ENCODE measurements at regions not wholly inside any gene's neighbourhood (a gene's known extent, or its start where the extent isn't known, plus 50 kb on each side); places are given as distances from the start of the nearest gene placed in this dataset.

GRCh38 chr10:90326498-90327267 is 531.2 kb downstream of the HTR7 start:
- no peak for DNase-seq (ENCODE audit: low spot score)

DNA sequence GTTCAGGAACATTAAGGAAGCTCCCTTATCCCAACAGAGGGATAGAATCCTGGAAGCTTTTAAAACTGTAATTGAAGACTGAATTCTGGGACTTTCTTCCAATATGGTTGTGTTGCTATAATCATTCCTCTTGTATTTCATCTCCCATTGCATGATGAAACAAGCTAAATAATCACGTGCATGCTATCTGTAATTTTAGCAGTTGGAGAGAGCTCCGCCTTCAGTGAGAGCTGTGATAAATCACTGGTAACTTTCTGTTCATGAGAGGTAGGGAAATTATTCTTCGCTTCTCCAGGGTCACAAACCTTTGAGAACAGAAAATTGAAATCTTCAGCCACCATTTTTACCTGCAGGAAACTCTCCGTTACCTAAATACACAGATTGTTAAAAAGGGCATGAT is 530.2 kb downstream of the HTR7 start:
- no peak for DNase-seq (ENCODE audit: low spot score)

DNA sequence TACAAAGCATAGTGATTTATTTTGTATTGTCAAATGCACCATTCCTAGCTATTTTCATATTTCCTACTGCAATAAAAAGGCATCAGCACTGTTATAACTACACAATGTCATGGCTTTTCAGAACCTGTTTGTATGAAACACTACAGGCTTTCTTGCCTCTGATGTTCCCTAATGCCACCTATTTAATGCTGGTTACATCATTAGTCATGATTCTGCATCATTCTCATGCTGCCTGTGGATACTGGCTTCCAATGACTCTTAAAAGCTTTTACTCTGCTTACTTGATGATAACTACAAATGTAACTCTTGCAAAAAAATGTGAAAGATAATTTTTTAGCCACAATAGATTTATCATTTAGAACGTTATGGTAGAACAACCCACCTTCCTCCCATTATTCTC is 529.4 kb downstream of the HTR7 start:
- no peak for DNase-seq (ENCODE audit: low spot score)

- DNase-seq (ENCODE audit: low spot score), result no peak
These were observed 528.9 kb downstream of the HTR7 start for GRCh38 chr10:90328896-90329295.

DNA sequence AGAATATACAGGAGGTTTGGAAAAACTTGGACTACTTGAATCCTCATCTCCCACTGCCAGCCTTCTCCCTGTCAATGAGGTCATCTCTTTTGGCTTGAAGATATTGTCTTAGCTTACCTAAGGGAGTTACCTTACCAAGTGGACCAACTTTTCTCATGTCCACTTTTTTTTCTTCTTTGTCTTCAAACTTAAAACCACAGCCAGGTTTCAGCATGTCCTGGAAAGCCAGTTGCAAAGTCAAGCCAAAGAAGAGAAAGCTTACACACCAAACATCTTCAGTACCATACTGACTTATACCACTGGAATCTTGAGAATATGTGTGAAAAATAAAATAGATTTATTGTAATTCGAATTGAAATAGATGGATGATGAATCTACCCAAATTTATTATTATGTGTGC is 520.5 kb downstream of the HTR7 start:
- no peak for DNase-seq (ENCODE audit: low spot score)

DNA sequence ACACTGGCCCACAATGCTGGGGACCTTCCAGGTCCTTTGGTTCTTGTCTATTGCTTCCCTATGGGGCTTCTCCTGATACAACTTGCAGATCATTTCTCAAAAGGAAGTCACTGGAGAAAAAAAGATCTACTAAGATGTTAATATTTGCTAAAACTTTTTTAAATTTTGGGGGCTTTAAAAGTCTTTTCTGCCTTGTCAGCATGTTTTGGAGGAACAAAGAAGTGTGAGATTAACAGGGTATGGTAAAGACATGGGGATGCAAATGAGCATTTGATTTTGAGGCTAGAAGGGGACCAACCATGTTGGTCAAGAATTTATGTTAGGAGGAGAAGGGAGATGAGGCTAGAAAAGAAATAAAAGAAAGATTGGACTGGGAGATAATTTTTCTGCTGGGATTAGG is 515.4 kb downstream of the HTR7 start:
- no peak for DNase-seq (ENCODE audit: low spot score)

- no peak for DNase-seq (ENCODE audit: low spot score)
These were observed 513.6 kb downstream of the HTR7 start for GRCh38 chr10:90344226-90344625.

GRCh38 chr10:90347239-90347638 is 510.6 kb downstream of the HTR7 start:
- DNase-seq (ENCODE audit: low spot score), result no peak

DNA sequence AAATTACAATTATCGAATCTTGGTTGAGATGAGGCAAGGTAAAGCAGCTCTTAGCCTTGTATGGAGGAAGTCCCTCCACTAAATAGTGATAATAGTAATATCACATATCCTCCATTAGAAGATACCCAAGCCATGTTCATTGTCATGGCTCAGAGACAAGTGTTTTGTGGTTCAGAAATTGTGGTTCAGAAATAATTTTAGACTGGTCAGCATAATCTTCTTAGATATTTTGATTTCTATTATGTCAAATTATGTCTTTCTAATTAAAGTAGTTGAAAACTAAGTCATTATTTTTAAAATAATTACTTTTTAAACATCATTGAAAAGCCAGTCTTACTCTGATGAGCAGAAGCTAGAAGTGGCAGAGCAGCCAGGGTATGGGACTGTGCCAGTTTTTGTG is 507.7 kb downstream of the HTR7 start:
- no peak for DNase-seq (ENCODE audit: low spot score)

GRCh38 chr10:90352288-90352687 is 505.6 kb downstream of the HTR7 start:
- DNase-seq (ENCODE audit: low spot score), result no peak

DNA sequence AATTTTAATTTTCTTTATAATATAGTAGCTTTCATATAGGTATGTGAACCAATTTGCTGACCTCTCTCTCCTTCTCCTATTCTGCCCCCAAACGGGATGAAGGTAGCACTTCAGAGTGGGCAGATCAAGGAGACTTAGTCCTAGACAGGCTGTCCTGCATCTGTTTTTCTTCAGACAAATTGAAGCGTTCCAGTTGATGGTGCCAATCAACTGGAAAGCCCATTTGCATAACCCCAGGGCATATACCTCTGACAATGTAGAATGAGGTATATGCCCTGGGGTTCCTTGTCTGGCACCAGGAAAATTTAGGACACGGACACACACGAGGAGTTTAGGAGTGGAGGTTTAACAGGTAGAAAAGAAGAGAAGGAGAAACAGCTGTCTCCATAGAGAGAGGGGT is 502.9 kb downstream of the HTR7 start:
- no peak for DNase-seq (ENCODE audit: low spot score)

GRCh38 chr10:90363799-90364483 is 493.9 kb downstream of the HTR7 start:
- no peak for DNase-seq (ENCODE audit: low spot score)

DNA sequence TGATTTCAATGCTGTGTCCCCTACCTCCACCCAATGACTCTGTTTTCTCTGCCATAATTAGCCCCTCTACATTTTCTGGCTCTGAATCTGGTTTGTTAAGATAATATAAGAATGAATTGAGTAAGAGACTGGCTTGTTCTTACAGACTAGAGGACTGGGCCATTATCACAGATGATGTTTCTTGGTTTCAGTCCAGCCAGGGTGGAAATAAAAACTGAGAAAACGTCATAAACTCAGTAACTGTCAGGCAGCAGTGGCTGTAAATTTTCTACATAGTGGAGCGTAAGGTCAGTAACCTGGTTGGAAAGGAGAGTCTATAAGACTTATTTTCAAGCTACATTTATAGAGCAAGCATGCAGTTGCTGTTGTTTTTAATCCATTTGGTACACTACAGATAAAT is 485.4 kb downstream of the HTR7 start:
- DNase-seq (ENCODE audit: low spot score), result no peak

GRCh38 chr10:90373911-90374310 is 483.9 kb downstream of the HTR7 start:
- no peak for DNase-seq (ENCODE audit: low spot score)

DNA sequence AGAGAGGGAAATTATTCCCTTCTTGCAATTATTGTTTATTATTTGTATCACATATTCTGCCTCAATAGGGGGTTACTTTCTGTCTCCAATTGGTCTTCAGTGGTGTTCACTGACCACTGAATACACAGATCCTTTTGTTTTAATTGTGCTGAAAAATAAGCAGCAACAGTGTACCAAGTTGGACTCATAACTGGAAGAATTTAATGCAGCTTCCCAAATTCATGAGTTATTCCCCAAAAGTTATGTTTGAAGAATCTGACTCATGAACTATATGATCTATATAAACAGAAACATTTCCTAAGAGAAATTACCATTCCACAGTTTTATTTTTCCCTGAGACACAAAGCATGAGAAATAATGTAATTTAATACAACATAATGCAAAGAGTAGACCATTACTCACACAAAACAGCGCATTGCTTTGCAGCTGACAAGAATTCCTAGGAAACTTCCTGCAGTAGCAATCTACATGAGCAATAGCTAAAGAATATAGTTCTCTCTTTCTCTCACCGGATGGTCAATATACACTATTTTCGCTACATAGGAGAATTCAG is 479.2 kb downstream of the HTR7 start:
- no peak for DNase-seq (ENCODE audit: low spot score)

DNA sequence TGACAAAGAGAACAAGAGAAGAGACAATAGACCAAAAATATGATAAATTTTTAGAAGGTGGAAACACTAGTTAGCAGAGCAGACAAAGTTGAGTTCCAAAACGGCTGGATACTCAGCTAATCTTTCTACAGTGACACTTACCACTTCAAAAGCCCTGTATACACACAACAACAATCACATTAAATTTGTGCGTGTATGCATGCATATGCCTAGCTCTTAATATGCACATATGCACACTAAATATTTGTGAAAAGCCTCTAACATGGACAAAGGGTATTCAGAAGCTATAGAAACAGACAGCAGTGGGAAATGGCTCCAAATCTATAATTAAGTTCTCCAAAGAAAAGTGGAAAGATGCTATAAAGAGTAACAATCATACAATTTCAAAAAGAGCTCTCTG is 476.4 kb downstream of the HTR7 start:
- no peak for DNase-seq (ENCODE audit: low spot score)

GRCh38 chr10:90389876-90390275 is 468.0 kb downstream of the HTR7 start:
- DNase-seq (ENCODE audit: low spot score), result no peak

DNA sequence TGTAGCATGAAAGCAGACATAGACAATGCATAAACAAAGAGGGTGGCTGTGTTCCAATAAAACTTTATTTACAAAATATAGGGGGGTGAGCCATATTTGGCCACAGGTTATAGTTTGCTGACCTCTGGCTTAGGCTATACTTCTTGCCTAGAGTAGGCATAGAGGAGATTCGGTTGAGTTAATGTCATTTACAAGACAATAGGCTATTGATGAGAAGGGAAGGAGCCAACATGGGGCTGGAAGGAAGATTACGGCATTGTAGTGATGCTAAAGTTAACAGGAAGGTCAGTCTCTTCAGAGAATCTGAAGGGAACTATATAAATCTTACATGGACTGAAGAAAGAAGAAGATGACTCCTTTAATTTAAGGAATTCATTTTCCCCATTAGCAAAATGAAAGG is 463.5 kb downstream of the HTR7 start:
- DNase-seq (ENCODE audit: low spot score), result no peak

DNA sequence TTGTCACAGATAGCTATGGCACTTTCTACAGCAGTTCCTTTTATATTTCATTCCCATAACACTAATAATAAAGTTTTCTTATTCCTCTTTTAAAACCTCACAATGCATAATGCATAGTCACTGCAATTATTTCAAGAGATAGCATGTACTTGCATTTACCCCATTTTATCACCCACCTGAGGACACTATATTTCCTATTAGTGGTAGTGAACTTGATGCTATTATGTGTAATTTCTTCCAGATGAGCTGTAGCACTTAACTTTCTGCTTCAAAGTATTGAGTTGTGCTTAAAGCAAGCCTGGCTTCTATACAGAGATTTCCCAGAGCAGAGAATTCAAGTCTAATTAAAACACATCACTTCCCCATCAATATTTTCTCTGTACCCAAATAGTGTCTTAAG is 461.1 kb downstream of the HTR7 start:
- DNase-seq (ENCODE audit: low spot score), result no peak

DNA sequence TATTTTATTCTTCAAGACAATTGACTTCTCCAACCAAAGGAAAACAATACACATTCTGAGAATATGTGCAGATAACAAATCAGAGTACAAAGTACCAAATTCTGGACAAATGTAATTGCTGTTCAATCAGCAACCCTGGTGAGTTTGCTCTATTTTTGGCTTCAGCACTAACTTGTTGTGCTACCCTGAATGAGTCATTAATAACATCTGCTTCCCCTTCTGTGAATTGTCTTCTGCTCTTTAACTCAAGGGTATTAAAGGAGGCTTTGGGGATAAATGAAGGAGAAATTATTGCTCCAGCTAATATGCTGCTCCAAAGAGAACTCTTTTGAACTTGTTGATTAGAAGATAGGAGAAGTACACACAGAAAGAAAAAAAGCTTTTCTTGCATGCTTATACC is 459.3 kb downstream of the HTR7 start:
- DNase-seq (ENCODE audit: low spot score), result no peak

- DNase-seq (ENCODE audit: low spot score), result no peak
These were observed 458.1 kb downstream of the HTR7 start for GRCh38 chr10:90399782-90400181.

DNA sequence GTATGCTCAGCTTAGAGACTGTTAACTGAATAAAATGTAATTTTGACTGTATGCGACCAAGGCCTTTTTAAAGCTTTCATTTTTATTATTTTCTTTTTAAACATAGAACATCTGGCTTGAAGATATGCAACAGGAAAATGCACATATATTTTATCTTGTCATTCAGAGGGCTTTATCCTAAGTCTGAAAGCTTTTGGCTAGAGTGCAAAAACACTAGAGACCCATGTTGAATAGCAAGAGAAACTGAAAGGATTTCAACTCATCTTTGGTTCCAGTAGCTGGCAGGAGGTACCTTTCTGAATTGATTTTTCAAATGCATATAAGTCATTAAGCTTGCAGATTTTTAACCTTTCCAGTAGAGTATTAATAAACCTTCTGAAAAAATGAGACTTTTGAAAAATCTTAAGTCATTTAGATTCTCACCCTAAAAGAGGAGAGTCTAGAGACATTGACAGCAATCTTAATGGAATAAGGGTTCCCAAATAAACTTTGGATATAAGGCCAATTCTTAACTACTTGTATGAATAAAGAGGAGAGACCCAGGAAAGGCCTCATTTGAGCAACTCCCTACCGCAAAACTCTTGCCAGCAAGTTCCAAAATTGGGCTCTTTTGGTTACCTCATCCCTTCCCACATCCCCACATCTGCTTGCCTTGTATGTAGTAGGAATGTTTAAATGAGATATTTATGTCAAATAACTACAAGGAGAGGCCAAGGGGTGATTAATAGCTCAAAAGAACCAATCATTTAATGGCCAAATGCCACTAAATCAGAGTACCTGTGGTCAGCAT is 454.4 kb downstream of the HTR7 start:
- DNase-seq (ENCODE audit: low spot score), result no peak

DNA sequence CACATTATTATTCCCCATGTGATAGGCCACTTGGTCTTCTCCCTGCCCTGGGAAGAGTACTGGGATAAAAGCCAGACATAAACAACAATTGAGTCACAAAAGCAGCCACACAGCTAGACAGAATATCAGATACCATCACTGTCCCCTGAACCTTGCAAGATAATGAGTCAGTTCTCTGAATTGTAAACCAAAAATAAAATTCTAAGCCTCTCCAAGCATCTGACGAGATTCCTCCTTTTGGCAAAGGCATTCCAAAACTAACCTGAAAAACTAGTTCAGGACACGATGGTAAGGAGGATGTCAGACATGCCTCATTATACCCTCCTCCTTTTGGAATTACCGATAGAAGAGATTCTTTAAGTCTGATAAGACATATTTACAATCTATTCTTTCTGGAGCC is 450.7 kb downstream of the HTR7 start:
- DNase-seq (ENCODE audit: low spot score), result no peak

Measured in AG08395 (cell line).